ENCODE measurements at regions not wholly inside any gene's neighbourhood (a gene's known extent, or its start where the extent isn't known, plus 50 kb on each side); places are given as distances from the start of the nearest gene placed in this dataset.

DNA sequence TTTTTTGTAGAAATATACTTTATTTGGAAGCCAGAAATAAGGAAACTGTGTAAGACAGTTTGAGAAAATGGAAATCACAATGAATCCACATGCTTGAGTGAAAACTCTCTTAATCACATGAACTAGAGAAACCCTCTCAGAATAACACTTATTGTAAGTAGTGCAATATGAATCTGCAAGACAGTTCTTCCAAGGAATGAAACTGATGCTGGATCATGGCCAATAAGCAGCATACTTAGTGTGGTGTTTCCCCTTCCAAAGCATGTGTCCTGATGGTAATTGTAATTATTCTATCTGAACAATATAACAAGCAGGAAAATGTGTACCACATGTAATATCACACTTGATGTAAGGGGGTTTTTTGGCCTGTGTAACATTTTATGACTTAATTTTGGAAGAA lies 1870.5 kb upstream of the TENM3 start:
- H3K4me3 ChIP-seq (ENCODE audit: low read length): no peak overlapping the region
- DNase-seq (ENCODE audit: low read depth): no peak
- no peak for TF ChIP-seq CTCF (conservative IDR thresholded peaks at IDR 0.05; ENCODE audit: low read depth, low read length)

DNA sequence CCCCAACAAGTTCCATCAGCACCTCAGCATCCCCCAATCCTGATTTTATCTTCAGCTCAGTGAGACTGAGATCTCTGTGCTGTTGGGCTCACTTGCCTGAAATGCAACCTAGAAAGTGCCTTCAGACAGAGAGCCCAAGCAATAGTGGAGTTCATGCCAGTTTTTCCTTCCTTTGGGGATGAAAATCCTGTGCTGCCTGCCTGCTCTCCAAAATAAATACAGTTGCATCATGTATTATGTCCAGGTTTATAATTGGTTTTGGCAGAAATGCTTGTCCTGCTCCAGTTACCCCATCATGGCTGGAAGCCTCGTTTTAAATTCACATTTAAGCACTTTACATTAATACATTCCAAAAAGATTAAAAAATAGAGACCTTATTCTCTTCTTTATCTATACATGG lies 1865.5 kb upstream of the TENM3 start:
- no peak for DNase-seq (ENCODE audit: low read depth)
- H3K4me3 ChIP-seq (ENCODE audit: low read length): no peak overlapping the region
- TF ChIP-seq CTCF (conservative IDR thresholded peaks at IDR 0.05; ENCODE audit: low read depth, low read length): no peak

- DNase-seq (ENCODE audit: low read depth): no peak
- H3K4me3 ChIP-seq (ENCODE audit: low read length): no peak overlapping the region
- no peak for TF ChIP-seq CTCF (conservative IDR thresholded peaks at IDR 0.05; ENCODE audit: low read depth, low read length)
These were observed 1862.5 kb upstream of the TENM3 start for GRCh38 chr4:180380733-180381132.

GRCh38 chr4:180391613-180392012 lies 1851.6 kb upstream of the TENM3 start:
- no peak for TF ChIP-seq CTCF (conservative IDR thresholded peaks at IDR 0.05; ENCODE audit: low read depth, low read length)
- DNase-seq (ENCODE audit: low read depth): no peak
- no peak overlapping the region for H3K4me3 ChIP-seq (ENCODE audit: low read length)

DNA sequence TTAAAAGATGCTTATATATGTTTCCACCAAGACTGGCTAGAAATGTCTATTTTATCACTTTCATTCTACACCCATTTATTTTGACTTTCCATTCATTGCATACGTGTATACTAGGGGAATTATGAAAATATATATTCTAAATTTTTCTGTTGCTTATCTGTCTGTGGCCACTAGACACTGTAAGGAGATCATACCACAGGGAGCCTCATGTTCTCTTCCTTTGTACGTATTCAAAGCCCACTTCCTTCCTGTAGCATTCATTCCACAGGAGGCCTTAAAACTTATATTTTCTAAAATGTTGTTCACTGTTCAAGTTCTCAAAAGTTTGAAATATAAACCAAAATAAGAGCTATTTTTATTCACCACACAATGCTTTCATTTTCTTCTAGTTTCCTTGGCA lies 1848.9 kb upstream of the TENM3 start:
- DNase-seq (ENCODE audit: low read depth): no peak
- no peak for TF ChIP-seq CTCF (conservative IDR thresholded peaks at IDR 0.05; ENCODE audit: low read depth, low read length)
- H3K4me3 ChIP-seq (ENCODE audit: low read length): no peak overlapping the region

DNA sequence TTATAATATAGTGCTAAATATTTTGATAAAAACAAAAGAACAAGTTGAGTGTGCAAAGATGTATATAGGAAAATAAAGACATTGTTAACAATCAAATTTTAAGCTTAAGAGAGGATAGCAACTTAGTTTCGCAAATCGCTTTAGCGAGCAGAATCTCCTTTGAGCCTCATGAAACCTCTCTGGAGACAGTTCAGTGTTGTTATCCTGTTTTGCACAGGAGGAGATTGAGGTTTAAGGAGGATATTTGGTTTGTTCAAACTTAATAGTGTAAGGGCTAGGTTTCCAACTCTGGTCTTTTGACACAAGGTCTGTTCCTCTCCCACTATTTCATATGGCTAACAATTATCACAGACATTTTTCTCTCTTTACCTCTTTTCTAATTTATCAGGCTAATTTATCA lies 1848.5 kb upstream of the TENM3 start:
- no peak for TF ChIP-seq CTCF (conservative IDR thresholded peaks at IDR 0.05; ENCODE audit: low read depth, low read length)
- DNase-seq (ENCODE audit: low read depth): no peak
- H3K4me3 ChIP-seq (ENCODE audit: low read length): no peak overlapping the region

DNA sequence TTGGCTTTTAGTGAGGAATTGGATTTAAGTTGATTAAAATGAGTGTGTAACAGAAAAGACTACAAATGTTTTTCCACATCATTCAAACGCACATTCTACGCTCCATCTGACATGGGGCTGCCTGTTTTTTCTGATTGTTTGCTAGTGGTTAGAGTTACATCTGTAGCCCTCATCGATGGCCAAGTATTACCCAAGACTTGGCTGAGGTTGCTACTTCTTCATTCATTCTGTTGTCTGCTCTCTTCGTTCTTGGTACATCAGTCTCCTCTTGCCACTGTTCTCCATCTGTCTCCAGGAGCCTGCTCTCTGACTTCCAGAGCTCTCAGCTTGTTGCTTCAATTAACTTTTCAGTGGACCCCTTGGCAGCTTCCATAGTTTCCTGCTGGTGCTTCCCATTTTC lies 1844.6 kb upstream of the TENM3 start:
- no peak for TF ChIP-seq CTCF (conservative IDR thresholded peaks at IDR 0.05; ENCODE audit: low read depth, low read length)
- no peak overlapping the region for H3K4me3 ChIP-seq (ENCODE audit: low read length)
- DNase-seq (ENCODE audit: low read depth): no peak

Measured in retinal pigment epithelial cell (primary cell).